CD4-positive, alpha-beta T cell (primary cell): ENCODE measurements at regions not wholly inside any gene's neighbourhood (a gene's known extent, or its start where the extent isn't known, plus 50 kb on each side); places are given as distances from the start of the nearest gene placed in this dataset.

Experiments used
- ATAC-seq: fragments of 200-7000 bp; cut with Tn5 transposase; one replicate; pipeline ENCODE4 v1.10.0; 2022; ENCODE audit warnings: mild to moderate bottlenecking; ENCODE audit not compliant: poor library complexity
- CTCF ChIA-PET: fragments of 350-600 bp; sonication (Branson Sonifier 250); formaldehyde crosslinking; loops from one replicate; lab custom pipeline; 2021; ENCODE audit warnings: antibody characterized with exemption, inconsistent platforms; lab: Charles Lee
- POLR2A ChIA-PET: fragments of 350-600 bp; sonication (Branson Sonifier 250); formaldehyde crosslinking; loops from one replicate; lab custom pipeline; 2021; ENCODE audit warnings: antibody characterized with exemption, inconsistent platforms; lab: Charles Lee
- DNase-seq, 14 experiments: peaks; one replicate each; pipeline ENCODE4 v3.0.0-alpha.2; 2013 to 2020; ENCODE audit warnings: mixed read lengths in 2 of 14
- H3K27ac ChIP-seq, 2 donors: one replicate each; pipeline versions ENCODE4 v1.5.1 to v1.7.0; 2013; ENCODE audit warnings: low read length in 2 of 2, low read depth in 1 of 2, mild to moderate bottlenecking in 1 of 2
- H3K27me3 ChIP-seq, 2 experiments: 1 replicate in 1 of 2; 2 replicates in 1 of 2; pipeline versions ENCODE4 v1.6.1 to v1.7.0; 2013; ENCODE audit warnings: low read length in 2 of 2, control low read depth in 1 of 2, mild to moderate bottlenecking in 1 of 2, moderate library complexity in 1 of 2; ENCODE audit not compliant: insufficient read depth in 2 of 2, control insufficient read depth in 1 of 2
- H3K36me3 ChIP-seq: one replicate; pipeline ENCODE4 v1.6.1; 2013; ENCODE audit warnings: low read length, control low read depth; ENCODE audit not compliant: insufficient read depth
- H3K4me1 ChIP-seq: one replicate; pipeline ENCODE4 v1.6.1; 2013; ENCODE audit warnings: low read length, control low read depth; ENCODE audit not compliant: insufficient read depth
- H3K4me3 ChIP-seq: one replicate; pipeline ENCODE4 v1.5.1; 2013; ENCODE audit warnings: mild to moderate bottlenecking, low read length, moderate library complexity
- H3K9me3 ChIP-seq, 2 experiments: 1 replicate in 1 of 2; 2 replicates in 1 of 2; pipeline versions ENCODE4 v1.6.1 to v1.7.0; 2013; ENCODE audit warnings: low read length in 2 of 2, mild to moderate bottlenecking in 2 of 2, control low read depth in 1 of 2, moderate library complexity in 1 of 2; ENCODE audit not compliant: control insufficient read depth in 1 of 2, insufficient read depth in 1 of 2
- H3K27ac Mint-ChIP-seq: one replicate; pipeline ENCODE4 v1.8.0; 2020; ENCODE audit warnings: mixed read lengths
- H3K27me3 Mint-ChIP-seq: one replicate; pipeline ENCODE4 v1.8.0; 2021; ENCODE audit warnings: mixed read lengths
- H3K36me3 Mint-ChIP-seq: one replicate; pipeline ENCODE4 v1.8.0; 2021; ENCODE audit warnings: low read depth, mixed read lengths
- H3K4me1 Mint-ChIP-seq: one replicate; pipeline ENCODE4 v1.8.0; 2021; ENCODE audit warnings: low read depth, mixed read lengths
- H3K4me3 Mint-ChIP-seq: one replicate; pipeline ENCODE4 v1.8.0; 2020; ENCODE audit warnings: mild to moderate bottlenecking, mixed read lengths
- H3K9me3 Mint-ChIP-seq: one replicate; pipeline ENCODE4 v1.8.0; 2020; ENCODE audit warnings: mixed read lengths
- CTCF ChIP-seq: fragments of 200-600 bp; IDR thresholded peaks from one replicate; pipeline ENCODE4 v1.8.0; 2022; ENCODE audit warnings: antibody characterized with exemption, mild to moderate bottlenecking
- intact Hi-C, 2 experiments: fragments of 100-400 bp; cut with DNase I in 1 of 2; cut with micrococcal nuclease in 1 of 2; formaldehyde crosslinking; loops; one replicate each; pipeline versions ENCODE4 v1.15.1 to v1.9.0; 2023 to 2025; cut with DNase I, micrococcal nuclease

GRCh38 chr6:154661768-154662167 is 71.4 kb upstream of the SCAF8 start:
- H3K27ac Mint-ChIP-seq = no peak overlapping the region
- H3K4me3 Mint-ChIP-seq = no peak overlapping the region
- no peaks in the 10 kb centered on the region for H3K4me1 Mint-ChIP-seq
- no peaks in the 10 kb centered on the region for H3K36me3 ChIP-seq
- H3K4me1 ChIP-seq = no peaks in the 10 kb centered on the region
- ChIA-PET CTCF (interaction anchor here (0.6 kb wide), 1 partner anchor 16 kb away, joined by 3 read pairs; no protein-coding TSS in a partner anchor), POLR2A (no interaction called here)
- no peak for DNase-seq
- H3K4me3 ChIP-seq = no peak overlapping the region
- no peak overlapping the region for H3K27ac ChIP-seq
- no peaks in the 10 kb centered on the region for H3K9me3 Mint-ChIP-seq
- no peaks in the 10 kb centered on the region for H3K27me3 ChIP-seq
- H3K9me3 ChIP-seq = no peaks in the 10 kb centered on the region
- H3K36me3 Mint-ChIP-seq = no peaks in the 10 kb centered on the region
- peaks cover 6% of the 10 kb centered on the region for H3K27me3 Mint-ChIP-seq
- no peak for ATAC-seq
- no peak for TF ChIP-seq CTCF
- intact Hi-C loops = no loop called here

GRCh38 chr6:154664287-154664686 is 68.9 kb upstream of the SCAF8 start:
- no peaks in the 10 kb centered on the region for H3K9me3 Mint-ChIP-seq
- no peaks in the 10 kb centered on the region for H3K36me3 Mint-ChIP-seq
- no peaks in the 10 kb centered on the region for H3K27me3 ChIP-seq
- no peaks in the 10 kb centered on the region for H3K36me3 ChIP-seq
- H3K27ac Mint-ChIP-seq = no peak overlapping the region
- DNase-seq (no peak), ATAC-seq (no peak)
- H3K27me3 Mint-ChIP-seq = peaks cover 6% of the 10 kb centered on the region
- no peaks in the 10 kb centered on the region for H3K4me1 ChIP-seq
- no peak overlapping the region for H3K4me3 ChIP-seq
- POLR2A ChIA-PET = no interaction called here
- no peak overlapping the region for H3K4me3 Mint-ChIP-seq
- CTCF ChIA-PET = no interaction called here
- no peak overlapping the region for H3K27ac ChIP-seq
- no peaks in the 10 kb centered on the region for H3K4me1 Mint-ChIP-seq
- H3K9me3 ChIP-seq = no peaks in the 10 kb centered on the region
- no peak for TF ChIP-seq CTCF
- intact Hi-C loops = no loop called here

GRCh38 chr6:154668156-154668555 is 65.1 kb upstream of the SCAF8 start:
- DNase-seq (no peak), ATAC-seq (no peak)
- H3K4me1 Mint-ChIP-seq = no peaks in the 10 kb centered on the region
- H3K36me3 Mint-ChIP-seq = no peaks in the 10 kb centered on the region
- Histone ChIP-seq H3K36me3 (no peaks in the 10 kb centered on the region), H3K4me3 (no peak overlapping the region), H3K9me3 (no peaks in the 10 kb centered on the region), H3K27me3 (no peaks in the 10 kb centered on the region), H3K4me1 (no peaks in the 10 kb centered on the region), H3K27ac (no peak overlapping the region)
- intact Hi-C loops = no loop called here
- CTCF ChIA-PET = no interaction called here
- H3K4me3 Mint-ChIP-seq = no peak overlapping the region
- H3K27ac Mint-ChIP-seq = no peak overlapping the region
- H3K9me3 Mint-ChIP-seq = no peaks in the 10 kb centered on the region
- TF ChIP-seq CTCF = no peak
- POLR2A ChIA-PET = no interaction called here
- H3K27me3 Mint-ChIP-seq = no peaks in the 10 kb centered on the region
